SK-N-SH (cell line): ENCODE measurements at regions not wholly inside any gene's neighbourhood (a gene's known extent, or its start where the extent isn't known, plus 50 kb on each side); places are given as distances from the start of the nearest gene placed in this dataset.
"Not testable (repeated sequence)": the region's sequence is repeated elsewhere in the genome, so short reads cannot be mapped to it uniquely, and the experiment has no call there.

Experiments used
- CHD2 ChIP-seq: fragments of 150-350 bp; IDR thresholded peaks from 2 replicates; pipeline ENCODE4 v1.6.1; 2018; ENCODE audit warnings: low read length; ENCODE audit not compliant: partially characterized antibody
- CTCF ChIP-seq: fragments of 200-600 bp; sonication (generic); IDR thresholded peaks from 2 replicates; pipeline ENCODE4 v1.6.1; 2017; ENCODE audit warnings: antibody characterized with exemption, mild to moderate bottlenecking, moderate library complexity
- GABPA ChIP-seq: IDR thresholded peaks from 2 replicates; pipeline ENCODE4 v1.4.0; 2012; ENCODE audit warnings: low read depth, mild to moderate bottlenecking
- JUND ChIP-seq: IDR thresholded peaks from 2 replicates; pipeline ENCODE4 v1.4.0; 2012
- MAX ChIP-seq: IDR thresholded peaks from 2 replicates; pipeline ENCODE4 v1.4.0; 2012; ENCODE audit warnings: low read depth
- MEF2A ChIP-seq: IDR thresholded peaks from 2 replicates; pipeline ENCODE4 v1.4.0; 2012; ENCODE audit warnings: low read depth, borderline replicate concordance
- NFIC ChIP-seq: IDR thresholded peaks from 2 replicates; pipeline ENCODE4 v1.4.0; 2012; ENCODE audit warnings: borderline replicate concordance
- NRF1 ChIP-seq: IDR thresholded peaks from 2 replicates; pipeline ENCODE4 v1.6.1; 2012; ENCODE audit warnings: low read depth, mild to moderate bottlenecking, low read length
- PBX3 ChIP-seq: IDR thresholded peaks from 2 replicates; pipeline ENCODE4; 2012
- SIN3A ChIP-seq: IDR thresholded peaks from 2 replicates; pipeline ENCODE4 v1.6.1; 2012; ENCODE audit warnings: low read depth, mild to moderate bottlenecking, low read length, moderate library complexity, borderline replicate concordance
- TCF12 ChIP-seq: IDR thresholded peaks from 2 replicates; pipeline ENCODE4 v1.4.0; 2012
- TEAD4 ChIP-seq: IDR thresholded peaks from 2 replicates; pipeline ENCODE4 v1.4.0; 2012; ENCODE audit warnings: mild to moderate bottlenecking, borderline replicate concordance; ENCODE audit not compliant: insufficient read depth
- USF1 ChIP-seq: IDR thresholded peaks from 2 replicates; pipeline ENCODE4 v1.4.0; 2012; ENCODE audit warnings: low read depth, borderline replicate concordance
- YY1 ChIP-seq: IDR thresholded peaks from 2 replicates; pipeline ENCODE4 v1.4.0; 2012; ENCODE audit warnings: low read depth, mild to moderate bottlenecking

GRCh38 chr5:20711520-20712155, 723.6 kb upstream of the CDH18 start:
- TF ChIP-seq NRF1, CHD2, NFIC, MEF2A, PBX3, CTCF, GABPA, USF1, TEAD4, SIN3A, JUND, MAX, TCF12, YY1: not testable (repeated sequence)
